HepG2 (cell line): ENCODE measurements at regions not wholly inside any gene's neighbourhood (a gene's known extent, or its start where the extent isn't known, plus 50 kb on each side); places are given as distances from the start of the nearest gene placed in this dataset.

Experiments used
- ATAC-seq: fragments of 200-7000 bp; cut with Tn5 transposase; 3 replicates; pipeline ENCODE4 v1.9.1; 2020; ENCODE audit warnings: mild to moderate bottlenecking, moderate library complexity
- BruUV-seq: library from RNA; stranded (reverse); fragments of 400-500 nt; replicated peaks from 2 replicates; lab custom pipeline; 2021; lab: Mats Ljungman, UMichigan
- CTCF ChIA-PET: fragments of 300-600 bp; formaldehyde crosslinking; extraction: SDS; loops from one replicate; lab custom pipeline; 2021; ENCODE audit warnings: low total read pairs, inconsistent platforms, low intra/inter-chr PET ratio; lab: Yijun Ruan, JAX
- POLR2A ChIA-PET: fragments of 350-600 bp; sonication (Branson Sonifier 250); formaldehyde crosslinking; loops from one replicate; lab custom pipeline; 2020; ENCODE audit warnings: antibody characterized with exemption, inconsistent platforms; lab: Yijun Ruan, JAX
- DNase-seq: peaks from one replicate; pipeline ENCODE4 v3.0.0-alpha.2; 2015; ENCODE audit warnings: low spot score
- FAIRE-seq: peaks from 3 replicates; lab custom pipeline; 2011; peaks lifted over from hg19 to GRCh38; lab: Jason Lieb, UNC
- H2AFZ ChIP-seq: one replicate; pipeline ENCODE4 v1.6.1; 2011; ENCODE audit warnings: low read length, inconsistent platforms
- H3K27ac ChIP-seq: fragments of 300-600 bp; 3 replicates; pipeline ENCODE4 v1.8.0; 2011; ENCODE audit warnings: mixed run types, mild to moderate bottlenecking, mixed read lengths, low read length, inconsistent platforms; ENCODE audit not compliant: insufficient read depth; ENCODE audit errors: extremely low read length
- H3K27me3 ChIP-seq, 2 experiments: fragments of 200-600 bp in 1 of 2; 2 replicates in 1 of 2; 3 replicates in 1 of 2; pipeline versions ENCODE4 v1.6.0 to v1.8.0; 2011; ENCODE audit warnings: low read length in 2 of 2, mild to moderate bottlenecking in 2 of 2, moderate library complexity in 2 of 2, inconsistent platforms in 1 of 2; ENCODE audit not compliant: insufficient read depth in 2 of 2, control insufficient read depth in 1 of 2
- H3K36me3 ChIP-seq, 2 experiments: fragments of 200-600 bp in 1 of 2; replicated peaks in 1 of 2; 2 replicates in 1 of 2; 3 replicates in 1 of 2; pipeline versions ENCODE4 v1.5.1 to v1.8.0; 2011; ENCODE audit warnings: low read length in 2 of 2, inconsistent platforms in 1 of 2; ENCODE audit not compliant: insufficient read depth in 2 of 2, control insufficient read depth in 1 of 2
- H3K4me1 ChIP-seq: 2 replicates; pipeline ENCODE4 v1.5.1; 2012; ENCODE audit warnings: low read length, inconsistent platforms; ENCODE audit not compliant: insufficient read depth
- H3K4me2 ChIP-seq: 2 replicates; pipeline ENCODE4 v1.6.0; 2011; ENCODE audit warnings: low read depth, low read length, inconsistent platforms
- H3K4me3 ChIP-seq, 3 experiments: fragments of 200-600 bp in 1 of 3; sonication (generic), shearing (Covaris generic) in 1 of 3; replicated peaks in 1 of 3; 2 replicates each; pipeline ENCODE4 v1.5.1; 2011 to 2016; ENCODE audit warnings: low read length in 3 of 3, inconsistent platforms in 2 of 3, low read depth in 2 of 3, mild to moderate bottlenecking in 2 of 3, control low read depth in 1 of 3, mixed read lengths in 1 of 3; ENCODE audit not compliant: insufficient read depth in 1 of 3
- H3K79me2 ChIP-seq: one replicate; pipeline ENCODE4 v1.6.1; 2011; ENCODE audit warnings: low read length, inconsistent platforms; ENCODE audit not compliant: insufficient read depth
- H3K9ac ChIP-seq: 2 replicates; pipeline ENCODE4 v1.6.0; 2011; ENCODE audit warnings: mild to moderate bottlenecking, low read depth, low read length, inconsistent platforms; ENCODE audit not compliant: insufficient read depth
- H3K9me3 ChIP-seq: 2 replicates; pipeline ENCODE4 v1.5.1; 2012; ENCODE audit warnings: mild to moderate bottlenecking, low read length
- H4K20me1 ChIP-seq: 2 replicates; pipeline ENCODE4 v1.6.0; 2011; ENCODE audit warnings: inconsistent platforms, mild to moderate bottlenecking, low read length, moderate library complexity; ENCODE audit not compliant: insufficient read depth
- BATF2 ChIP-seq: sonication (generic); formaldehyde crosslinking; IDR thresholded peaks from 2 replicates; pipeline ENCODE4 v1.8.0; 2022; ENCODE audit warnings: mild to moderate bottlenecking, missing genetic modification reagents, moderate library complexity
- BRD4 ChIP-seq: sonication (generic); formaldehyde crosslinking; IDR thresholded peaks from 2 replicates; pipeline ENCODE4 v1.4.0; 2020; ENCODE audit warnings: missing genetic modification reagents
- HHEX ChIP-seq: IDR thresholded peaks from 2 replicates; pipeline ENCODE4 v1.6.1; 2016; ENCODE audit warnings: control low read depth
- NR0B2 ChIP-seq: sonication (generic); formaldehyde crosslinking; IDR thresholded peaks from 2 replicates; pipeline ENCODE4 v1.4.0; 2020; ENCODE audit warnings: mild to moderate bottlenecking, missing genetic modification reagents
- ZNF20 ChIP-seq: sonication (generic); formaldehyde crosslinking; IDR thresholded peaks from 2 replicates; pipeline ENCODE4 v1.4.0; 2020; ENCODE audit warnings: mild to moderate bottlenecking, moderate library complexity, missing genetic modification reagents
- ZNF280D ChIP-seq: sonication (generic); formaldehyde crosslinking; IDR thresholded peaks from 2 replicates; pipeline ENCODE4 v1.5.1; 2020; ENCODE audit warnings: mild to moderate bottlenecking, missing genetic modification reagents
- ZNF430 ChIP-seq: sonication (generic); formaldehyde crosslinking; IDR thresholded peaks from 2 replicates; pipeline ENCODE4 v1.9.0; 2021; ENCODE audit warnings: mild to moderate bottlenecking, missing genetic modification reagents
- ZNF512B ChIP-seq: sonication (generic); formaldehyde crosslinking; IDR thresholded peaks from 2 replicates; pipeline ENCODE4 v1.5.1; 2020; ENCODE audit warnings: missing genetic modification reagents, mild to moderate bottlenecking, borderline replicate concordance
- ZNF639 ChIP-seq: conservative IDR thresholded peaks from 2 replicates; pipeline ENCODE4 v1.6.1; 2018; ENCODE audit warnings: missing genetic modification reagents
- ZSCAN31 ChIP-seq: sonication (generic); formaldehyde crosslinking; IDR thresholded peaks from 2 replicates; pipeline ENCODE4 v1.5.0; 2020; ENCODE audit warnings: low read depth, mild to moderate bottlenecking, missing genetic modification reagents
- WGBS: methylation state at CpG from one replicate; pipeline ENCODE4 v1.1.6; 2017; ENCODE audit warnings: low lambda C conversion rate; 5-methylcytosine and 5-hydroxymethylcytosine counted together
- in situ Hi-C: cut with HindIII; loops from 2 replicates; pipeline ENCODE4 v1.10.0; 2017; ENCODE audit warnings: low pct_unique_long_range_greater_than_20kb; ENCODE audit not compliant: extremely low pct_ligation_motif_present
- intact Hi-C: fragments of 100-400 bp; cut with micrococcal nuclease; formaldehyde crosslinking; loops from one replicate; pipeline ENCODE4 v1.10.0; 2022; ENCODE audit not compliant: unreplicated experiment

- TF ChIP-seq ZNF512B (CRISPR knock-in tag) (no peak), ZNF20 (CRISPR knock-in tag) (no peak), NR0B2 (CRISPR knock-in tag) (no peak), BATF2 (CRISPR knock-in tag) (no peak), ZNF430 (CRISPR knock-in tag) (no peak), HHEX (no peak), BRD4 (CRISPR knock-in tag) (no peak)
These were observed 110.3 kb upstream of the TMC3 start (continued) for GRCh38 chr15:81484086-81484955.

GRCh38 chr15:81483496-81483895 lies 109.5 kb upstream of the TMC3 start:
- in situ Hi-C loops: loop anchor here (10.0 kb wide), 1 partner anchor 451 kb away; no protein-coding TSS in a partner anchor
- TF ChIP-seq ZNF639 (CRISPR knock-in tag) (no peak), ZNF280D (CRISPR knock-in tag) (no peak), ZSCAN31 (CRISPR knock-in tag) (no peak)

More at GRCh38 chr15:81483496-81483895, 109.5 kb upstream of the TMC3 start:
- ChIA-PET POLR2A (no interaction called here), CTCF (no interaction called here)
- H4K20me1 ChIP-seq: no peaks in the 10 kb centered on the region
- no peak overlapping the region for H2AFZ ChIP-seq
- no peaks in the 10 kb centered on the region for H3K9me3 ChIP-seq
- no peak overlapping the region for H3K4me2 ChIP-seq
- no peak overlapping the region for H3K4me3 ChIP-seq
- ATAC-seq: no peak
- intact Hi-C loops: loop anchor here (5.0 kb wide), 1 partner anchor 624 kb away; no protein-coding TSS in a partner anchor
- no peaks in the 10 kb centered on the region for H3K36me3 ChIP-seq
- DNase-seq: no peak
- H3K4me1 ChIP-seq: no peaks in the 10 kb centered on the region
- no peak overlapping the region for H3K9ac ChIP-seq
- BruUV-seq: no TSS peak
- H3K79me2 ChIP-seq: no peaks in the 10 kb centered on the region
- WGBS: 0% methylated on average over 3 of the region's 3 CpGs
- no peak overlapping the region for H3K27ac ChIP-seq
- peaks cover 0 to 4% of the 10 kb centered on the region in 2 experiments; a peak in 1 of 5 replicates for H3K27me3 ChIP-seq
- FAIRE-seq: no peak
